HCT116 (cell line): ENCODE measurements at regions not wholly inside any gene's neighbourhood (a gene's known extent, or its start where the extent isn't known, plus 50 kb on each side); places are given as distances from the start of the nearest gene placed in this dataset.

Experiments
- ATAC-seq: fragments of 200-7000 bp; cut with Tn5 transposase; 2 replicates; pipeline ENCODE4 v1.9.1; 2020; ENCODE audit warnings: mild to moderate bottlenecking, moderate library complexity
- BruUV-seq: library from RNA; stranded (reverse); fragments of 400-500 nt; replicated peaks from 2 replicates; lab custom pipeline; 2021; lab: Mats Ljungman, UMichigan
- CTCF ChIA-PET: fragments of 300-600 bp; sonication (Branson Sonifier 250); formaldehyde crosslinking; loops from one replicate; lab custom pipeline; 2021; ENCODE audit warnings: antibody characterized with exemption; lab: Charles Lee
- POLR2A ChIA-PET: fragments of 300-600, 350-600 bp; sonication (Branson Sonifier 250); formaldehyde crosslinking; loops from one replicate; lab custom pipeline; 2021; ENCODE audit warnings: antibody characterized with exemption; lab: Charles Lee
- RAD21 ChIA-PET, 2 experiments: fragments of 300-600 bp; sonication (Branson Sonifier 250); formaldehyde crosslinking; loops; one replicate each; lab custom pipeline; 2023; ENCODE audit warnings: low total read pairs in 2 of 2; ENCODE audit not compliant: uncharacterized antibody in 2 of 2, unreplicated experiment in 2 of 2, low non-redundant PET in 1 of 2; lab: Charles Lee
- DNase-seq: peaks from one replicate; pipeline ENCODE4 v3.0.0-alpha.2; 2010; ENCODE audit warnings: low read depth, low spot score
- H2AFZ ChIP-seq: fragments of 200-600 bp; shearing (Covaris generic), sonication (generic); 2 replicates; pipeline ENCODE4 v1.6.1; 2017; ENCODE audit warnings: low read depth, mixed run types, mixed read lengths, antibody characterized with exemption, low read length; ENCODE audit not compliant: poor library complexity, severe bottlenecking
- H3K27ac ChIP-seq: 2 replicates; pipeline ENCODE4 v1.5.1; 2012; ENCODE audit warnings: low read depth, low read length
- H3K27me3 ChIP-seq: fragments of 200-600 bp; sonication (generic); 2 replicates; pipeline ENCODE4 v1.6.1; 2016; ENCODE audit warnings: mixed run types, low read length, mixed read lengths; ENCODE audit not compliant: insufficient read depth
- H3K36me3 ChIP-seq, 2 experiments: fragments of 200-500 bp in 1 of 2; fragments of 200-600 bp in 1 of 2; sonication (Bioruptor generic) in 1 of 2; sonication (generic) in 1 of 2; 2 replicates each; pipeline versions ENCODE4 v1.5.1 to v1.6.1; 2014 to 2016; ENCODE audit warnings: low read length in 2 of 2, inconsistent platforms in 1 of 2, mixed read lengths in 1 of 2, mixed run types in 1 of 2; ENCODE audit not compliant: insufficient read depth in 2 of 2, control insufficient read depth in 1 of 2
- H3K4me1 ChIP-seq, 2 experiments: fragments of 200-600 bp in 1 of 2; sonication (generic) in 1 of 2; 2 replicates each; pipeline versions ENCODE4 v1.5.1 to v1.6.1; 2012 to 2017; ENCODE audit warnings: low read length in 2 of 2, inconsistent platforms in 1 of 2, mild to moderate bottlenecking in 1 of 2, mixed read lengths in 1 of 2, mixed run types in 1 of 2, moderate library complexity in 1 of 2; ENCODE audit not compliant: insufficient read depth in 2 of 2, control insufficient read depth in 1 of 2
- H3K4me2 ChIP-seq: fragments of 200-600 bp; sonication (generic); 2 replicates; pipeline ENCODE4 v1.6.1; 2017; ENCODE audit warnings: mixed run types, low read length, mixed read lengths
- H3K4me3 ChIP-seq, 2 experiments: fragments of 200-600 bp in 1 of 2; sonication (generic) in 1 of 2; replicated peaks in 1 of 2; 2 replicates each; pipeline ENCODE4 v1.5.1; 2011 to 2016; ENCODE audit warnings: low read length in 2 of 2, control low read depth in 1 of 2, low read depth in 1 of 2, mild to moderate bottlenecking in 1 of 2, mixed read lengths in 1 of 2, mixed run types in 1 of 2
- H3K79me2 ChIP-seq: fragments of 200-600 bp; sonication (generic); 2 replicates; pipeline ENCODE4 v1.6.1; 2017; ENCODE audit warnings: mild to moderate bottlenecking, mixed run types, low read length, moderate library complexity, mixed read lengths; ENCODE audit not compliant: insufficient read depth
- H3K9ac ChIP-seq: fragments of 200-600 bp; sonication (generic); 2 replicates; pipeline ENCODE4 v1.6.1; 2016; ENCODE audit warnings: low read length, mixed read lengths
- H3K9me2 ChIP-seq: fragments of 200-600 bp; sonication (generic), shearing (Covaris generic); 2 replicates; pipeline ENCODE4 v1.6.1; 2017; ENCODE audit warnings: mixed run types, mild to moderate bottlenecking, moderate library complexity; ENCODE audit not compliant: insufficient read depth
- H3K9me3 ChIP-seq, 2 experiments: fragments of 200-500 bp in 1 of 2; fragments of 200-600 bp in 1 of 2; sonication (Bioruptor generic) in 1 of 2; sonication (generic) in 1 of 2; 2 replicates each; pipeline ENCODE4 v1.6.1; 2014 to 2017; ENCODE audit warnings: low read length in 2 of 2, mixed read lengths in 2 of 2, inconsistent platforms in 1 of 2, low read depth in 1 of 2, mild to moderate bottlenecking in 1 of 2, mixed run types in 1 of 2, moderate library complexity in 1 of 2; ENCODE audit not compliant: control insufficient read depth in 1 of 2, insufficient read depth in 1 of 2
- H4K20me1 ChIP-seq: fragments of 200-600 bp; sonication (generic), shearing (Covaris generic); 2 replicates; pipeline ENCODE4 v1.6.1; 2017; ENCODE audit warnings: mixed run types, mild to moderate bottlenecking, moderate library complexity; ENCODE audit not compliant: insufficient read depth
- CBX3 ChIP-seq: IDR thresholded peaks from 2 replicates; pipeline ENCODE4 v1.6.1; 2012; ENCODE audit warnings: low read depth
- CEBPB ChIP-seq: IDR thresholded peaks from 2 replicates; pipeline ENCODE4 v1.6.1; 2012; ENCODE audit warnings: low read depth
- POLR2A ChIP-seq: IDR thresholded peaks from 2 replicates; pipeline ENCODE4 v1.7.0; 2011; ENCODE audit warnings: borderline replicate concordance; ENCODE audit not compliant: insufficient read depth, insufficient read length; ENCODE audit errors: extremely low read depth
- SP1 ChIP-seq: IDR thresholded peaks from 2 replicates; pipeline ENCODE4 v1.6.1; 2012; ENCODE audit warnings: low read depth
- TCF7L2 ChIP-seq: IDR thresholded peaks from 2 replicates; pipeline ENCODE4 v1.7.0; 2011; ENCODE audit warnings: borderline replicate concordance, inconsistent platforms; ENCODE audit not compliant: insufficient read depth, insufficient read length; ENCODE audit errors: extremely low read depth
- YY1 ChIP-seq: IDR thresholded peaks from 2 replicates; pipeline ENCODE4 v1.6.1; 2011; ENCODE audit warnings: low read length, low read depth, moderate library complexity, mild to moderate bottlenecking; ENCODE audit not compliant: insufficient replicate concordance; ENCODE audit errors: extremely low read depth
- ZNF274 ChIP-seq: fragments of 200-500 bp; sonication (Bioruptor generic); IDR thresholded peaks from 2 replicates; pipeline ENCODE4 v1.6.1; 2014; ENCODE audit warnings: mild to moderate bottlenecking, low read depth, low read length, inconsistent platforms
- intact Hi-C: fragments of 100-400 bp; cut with micrococcal nuclease; formaldehyde crosslinking; loops from 2 replicates; pipeline ENCODE4 v1.10.0; 2022
- TF ChIP-seq, protein P1 (sequence below): IDR thresholded peaks from 2 replicates; pipeline ENCODE4 v1.6.1; 2012
- TF ChIP-seq, protein P2 (sequence below), 3 experiments: fragments of 200-600 bp in 1 of 3; sonication (generic) in 1 of 3; IDR thresholded peaks in 2 of 3; conservative IDR thresholded peaks in 1 of 3; 2 replicates each; pipeline ENCODE4 v1.5.1; 2012 to 2017; ENCODE audit warnings: low read depth in 2 of 3, low read length in 2 of 3, antibody characterized with exemption in 1 of 3, borderline replicate concordance in 1 of 3, control low read depth in 1 of 3, mild to moderate bottlenecking in 1 of 3, mixed read lengths in 1 of 3, mixed run types in 1 of 3, moderate library complexity in 1 of 3; ENCODE audit not compliant: insufficient read depth in 1 of 3

DNA sequence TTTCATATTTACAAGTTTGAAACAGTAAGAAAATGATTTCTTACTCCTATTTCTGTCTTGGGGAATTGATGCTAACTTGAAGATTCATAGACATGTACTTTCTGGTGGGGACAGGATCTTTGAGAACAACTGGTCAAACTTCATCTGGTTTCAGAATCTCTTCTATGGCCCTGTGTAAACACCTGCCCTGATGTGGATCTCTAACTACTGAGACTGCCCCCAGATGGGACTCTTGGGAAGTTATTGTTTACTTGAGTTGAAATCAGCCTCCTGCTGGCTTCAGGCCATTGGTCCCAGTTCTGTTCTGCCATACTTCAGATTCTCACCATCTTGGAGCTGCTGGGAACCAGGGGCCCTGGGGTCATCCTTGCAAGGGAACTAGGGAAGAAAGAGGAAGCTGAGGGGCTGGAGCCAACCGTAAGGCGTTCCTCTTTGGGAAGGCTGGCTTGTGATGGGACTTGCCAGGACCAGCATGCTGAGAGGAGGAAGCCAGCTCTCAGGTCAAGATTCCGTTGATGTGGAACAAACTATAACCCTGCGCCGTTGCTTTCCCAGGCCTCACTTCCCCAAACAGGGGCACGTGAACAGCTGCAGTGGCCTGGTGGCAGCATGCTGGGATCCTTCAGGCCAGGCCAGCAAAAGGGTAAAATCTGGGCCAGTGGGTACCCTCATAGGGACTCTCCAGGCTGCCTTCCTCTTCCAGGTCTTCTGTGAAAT, 135.5 kb upstream of the CXCR4 start:
- H3K79me2 ChIP-seq: no peaks in the 10 kb centered on the region
- no TSS peak for BruUV-seq
- H3K4me2 ChIP-seq: no peak overlapping the region
- H4K20me1 ChIP-seq: no peaks in the 10 kb centered on the region
- no peak overlapping the region for H3K9ac ChIP-seq
- H3K9me3 ChIP-seq: no peaks in the 10 kb centered on the region
- POLR2A ChIA-PET: no interaction called here
- H2AFZ ChIP-seq: no peak overlapping the region
- no peaks in the 10 kb centered on the region for H3K9me2 ChIP-seq
- intact Hi-C loops: no loop called here
- no peak for DNase-seq
- H3K27me3 ChIP-seq: no peaks in the 10 kb centered on the region
- H3K4me1 ChIP-seq: peaks cover 0 to under 1% of the 10 kb centered on the region in 2 experiments; a peak in 1 of 4 replicates
- no peak overlapping the region for H3K4me3 ChIP-seq
- TF ChIP-seq ZNF274 (no peak), POLR2A (no peak), TCF7L2 (no peak), CBX3 (no peak)
- CTCF ChIA-PET: no interaction called here
- ATAC-seq: no peak
- no peaks in the 10 kb centered on the region for H3K36me3 ChIP-seq
- no peak overlapping the region for H3K27ac ChIP-seq
- RAD21 ChIA-PET: no interaction called here

DNA sequence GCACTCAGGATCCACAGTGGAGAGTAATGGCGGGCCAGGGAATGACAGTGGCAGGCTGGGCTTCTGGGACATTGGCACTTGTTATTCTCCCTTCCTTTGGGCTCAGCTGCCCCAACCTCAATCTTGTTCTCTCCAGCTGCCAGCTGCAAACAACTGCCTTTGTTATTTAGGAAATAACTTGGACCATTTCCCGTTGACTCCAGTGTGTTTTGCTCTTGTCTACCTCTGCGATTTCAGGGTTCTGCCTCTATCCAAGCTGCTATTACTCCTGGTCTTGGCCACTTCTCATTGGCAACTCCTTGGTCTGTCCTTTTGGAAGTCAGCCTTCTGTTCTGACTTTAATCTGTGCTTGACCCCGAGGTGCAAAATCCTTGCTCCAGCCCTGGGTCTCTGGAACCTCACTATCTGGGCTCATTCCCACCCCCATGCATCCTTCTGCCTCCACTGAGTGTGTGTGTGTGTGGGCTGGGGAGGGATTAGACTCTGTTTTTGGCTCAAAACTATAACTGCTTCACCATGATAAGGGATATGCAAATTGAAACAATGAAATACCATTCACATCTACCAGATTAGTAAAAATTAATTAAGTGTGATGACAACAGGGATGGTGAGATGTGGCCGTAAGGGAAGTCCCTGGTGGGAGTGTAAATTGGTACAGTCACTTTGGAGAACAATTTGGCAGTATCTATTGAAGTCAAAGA, 134.1 kb upstream of the CXCR4 start:
- H2AFZ ChIP-seq: no peak overlapping the region
- BruUV-seq: no TSS peak
- no peak for ATAC-seq
- ChIA-PET CTCF (no interaction called here), POLR2A (no interaction called here), RAD21 (no interaction called here)
- intact Hi-C loops: no loop called here
- H3K4me2 ChIP-seq: no peak overlapping the region
- no peaks in the 10 kb centered on the region for H3K79me2 ChIP-seq
- TF ChIP-seq SP1 (no peak), TCF7L2 (no peak), CEBPB (no peak), YY1 (no peak)
- TF ChIP-seq, protein P1, sequence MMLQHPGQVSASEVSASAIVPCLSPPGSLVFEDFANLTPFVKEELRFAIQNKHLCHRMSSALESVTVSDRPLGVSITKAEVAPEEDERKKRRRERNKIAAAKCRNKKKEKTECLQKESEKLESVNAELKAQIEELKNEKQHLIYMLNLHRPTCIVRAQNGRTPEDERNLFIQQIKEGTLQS: no peak
- TF ChIP-seq, protein P2, sequence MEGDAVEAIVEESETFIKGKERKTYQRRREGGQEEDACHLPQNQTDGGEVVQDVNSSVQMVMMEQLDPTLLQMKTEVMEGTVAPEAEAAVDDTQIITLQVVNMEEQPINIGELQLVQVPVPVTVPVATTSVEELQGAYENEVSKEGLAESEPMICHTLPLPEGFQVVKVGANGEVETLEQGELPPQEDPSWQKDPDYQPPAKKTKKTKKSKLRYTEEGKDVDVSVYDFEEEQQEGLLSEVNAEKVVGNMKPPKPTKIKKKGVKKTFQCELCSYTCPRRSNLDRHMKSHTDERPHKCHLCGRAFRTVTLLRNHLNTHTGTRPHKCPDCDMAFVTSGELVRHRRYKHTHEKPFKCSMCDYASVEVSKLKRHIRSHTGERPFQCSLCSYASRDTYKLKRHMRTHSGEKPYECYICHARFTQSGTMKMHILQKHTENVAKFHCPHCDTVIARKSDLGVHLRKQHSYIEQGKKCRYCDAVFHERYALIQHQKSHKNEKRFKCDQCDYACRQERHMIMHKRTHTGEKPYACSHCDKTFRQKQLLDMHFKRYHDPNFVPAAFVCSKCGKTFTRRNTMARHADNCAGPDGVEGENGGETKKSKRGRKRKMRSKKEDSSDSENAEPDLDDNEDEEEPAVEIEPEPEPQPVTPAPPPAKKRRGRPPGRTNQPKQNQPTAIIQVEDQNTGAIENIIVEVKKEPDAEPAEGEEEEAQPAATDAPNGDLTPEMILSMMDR (IDR thresholded peaks at IDR 0.05 in 2 of 3, conservative IDR thresholded peaks at IDR 0.05 in 1 of 3; ENCODE audit: borderline replicate concordance in 1 of 3, insufficient read depth in 1 of 3, low read depth in 2 of 3, low read length in 2 of 3): no peak
- H3K27me3 ChIP-seq: no peaks in the 10 kb centered on the region
- H3K27ac ChIP-seq: no peak overlapping the region
- H3K9ac ChIP-seq: no peak overlapping the region
- H3K36me3 ChIP-seq: no peaks in the 10 kb centered on the region
- no peaks in the 10 kb centered on the region for H4K20me1 ChIP-seq
- DNase-seq: no peak
- peaks cover 10 to 14% of the 10 kb centered on the region in 2 experiments; a peak in 3 of 4 replicates for H3K4me1 ChIP-seq
- no peaks in the 10 kb centered on the region for H3K9me3 ChIP-seq
- no peaks in the 10 kb centered on the region for H3K9me2 ChIP-seq
- H3K4me3 ChIP-seq: no peak overlapping the region
